HG03521 (cell line): ENCODE measurements at regions not wholly inside any gene's neighbourhood (a gene's known extent, or its start where the extent isn't known, plus 50 kb on each side); places are given as distances from the start of the nearest gene placed in this dataset.
"Not testable (repeated sequence)": the region's sequence is repeated elsewhere in the genome, so short reads cannot be mapped to it uniquely, and the experiment has no call there.

ENCODE experiments used
- ATAC-seq: cut with Tn5 transposase; IDR thresholded peaks from one replicate; pipeline ENCODE4 v1.9.1; 2021; ENCODE audit warnings: mild to moderate bottlenecking, moderate library complexity; ENCODE audit not compliant: unreplicated experiment

GRCh38 chr12:17264603-17265002 is 658.6 kb upstream of the LMO3 start:
- ATAC-seq = no peak

GRCh38 chr12:17239874-17240273 is 633.9 kb upstream of the LMO3 start:
- no peak for ATAC-seq

- ATAC-seq = no peak
These were observed 630.0 kb upstream of the LMO3 start for GRCh38 chr12:17235996-17236395.

DNA sequence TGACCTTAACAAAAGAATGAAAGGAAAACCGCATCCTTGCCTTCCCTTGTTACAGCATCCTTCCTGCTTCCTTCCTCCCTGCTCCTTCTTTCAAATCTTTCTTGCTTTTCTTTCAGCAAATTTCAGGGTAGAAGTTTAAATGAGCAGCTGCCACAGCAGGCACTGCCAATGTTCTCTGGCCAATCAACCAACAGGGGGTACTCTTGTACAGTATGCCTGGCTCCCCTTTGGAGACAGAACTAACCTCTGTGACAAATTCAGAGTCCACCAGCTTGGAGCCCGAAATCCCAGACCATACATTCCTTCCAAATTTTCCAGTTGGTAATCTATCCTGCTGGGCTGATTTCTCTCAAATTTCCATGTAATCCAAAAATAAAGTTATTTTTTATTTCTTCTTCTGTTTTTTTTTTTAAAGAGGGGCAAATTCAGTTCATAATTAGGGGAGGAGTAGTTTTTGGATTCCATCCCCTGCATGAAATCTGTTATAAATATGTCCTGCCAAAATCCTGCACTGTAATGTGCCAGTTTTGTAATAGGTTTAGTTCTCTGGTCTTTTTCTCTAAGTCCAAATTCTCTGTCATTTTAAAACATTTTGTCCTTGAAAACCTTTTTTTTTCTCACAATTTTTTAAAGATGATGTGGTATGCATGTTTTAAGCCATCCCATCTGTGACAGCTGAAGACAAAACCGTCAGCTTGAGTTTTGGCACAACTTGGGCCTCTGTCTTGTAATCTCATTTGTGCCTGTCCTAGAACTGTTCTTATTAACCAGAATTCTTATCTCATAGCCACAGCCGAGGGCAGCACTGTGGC is 610.0 kb upstream of the LMO3 start:
- no peak for ATAC-seq

DNA sequence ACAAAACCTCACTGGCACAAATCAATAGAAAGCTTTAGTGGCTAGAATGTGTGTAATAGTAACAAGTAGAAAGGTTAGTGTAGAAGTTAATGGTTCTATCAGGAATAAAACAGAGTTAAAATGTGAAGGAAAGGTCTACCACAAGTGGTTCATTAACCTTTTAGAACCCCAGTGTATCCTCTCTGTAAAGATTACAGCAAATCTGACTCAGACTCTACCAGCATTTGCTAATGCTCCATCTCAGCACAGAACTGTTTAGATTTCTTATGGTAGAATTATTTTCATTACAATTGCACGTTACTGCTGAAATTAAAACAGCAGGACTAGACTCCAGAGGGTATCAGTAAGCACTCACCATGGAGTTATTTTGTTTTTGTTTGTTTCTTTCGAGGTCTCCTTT is 609.0 kb upstream of the LMO3 start:
- no peak for ATAC-seq

DNA sequence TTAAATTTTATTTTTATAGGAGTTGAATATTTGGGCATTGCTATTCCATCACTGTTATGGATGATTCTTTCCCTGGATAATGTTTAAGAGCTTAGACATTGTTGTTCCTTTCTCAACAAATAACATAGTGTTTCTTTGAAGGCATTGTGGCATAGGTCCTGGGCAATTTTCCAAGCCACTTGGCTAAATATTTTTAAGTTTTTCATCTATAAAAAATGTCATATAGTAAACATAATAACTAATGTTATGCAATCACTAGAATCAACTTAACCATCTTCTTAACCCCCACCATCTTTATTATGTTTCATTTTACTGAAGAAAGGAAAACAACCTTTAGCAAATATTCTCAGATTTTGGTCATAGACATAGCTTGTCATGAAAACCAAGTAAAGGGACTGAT is 600.6 kb upstream of the LMO3 start:
- no peak for ATAC-seq

GRCh38 chr12:17204289-17205054 is 598.5 kb upstream of the LMO3 start:
- no peak for ATAC-seq

GRCh38 chr12:17203497-17203896 is 597.5 kb upstream of the LMO3 start:
- ATAC-seq = no peak

DNA sequence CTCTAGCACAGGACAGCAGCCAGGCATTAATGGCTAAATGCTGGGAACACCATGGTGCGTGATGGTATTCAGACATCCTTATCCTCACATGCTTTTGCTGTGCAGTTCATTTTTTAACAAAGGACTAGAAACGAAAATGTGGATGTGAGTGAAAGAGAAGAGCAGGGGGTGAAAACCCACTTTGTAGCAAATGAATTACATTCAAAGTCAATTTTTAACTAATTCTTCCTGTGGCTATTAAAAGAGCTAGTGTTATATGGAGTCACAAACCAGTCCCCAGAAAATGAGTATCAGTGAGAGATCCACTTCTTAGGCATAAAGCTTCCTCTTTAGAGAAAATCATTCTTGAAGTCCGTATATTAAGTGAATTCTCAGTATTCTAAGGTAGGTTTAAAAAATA is 592.0 kb upstream of the LMO3 start:
- no peak for ATAC-seq

GRCh38 chr12:17192721-17193120 is 586.8 kb upstream of the LMO3 start:
- ATAC-seq = no peak

DNA sequence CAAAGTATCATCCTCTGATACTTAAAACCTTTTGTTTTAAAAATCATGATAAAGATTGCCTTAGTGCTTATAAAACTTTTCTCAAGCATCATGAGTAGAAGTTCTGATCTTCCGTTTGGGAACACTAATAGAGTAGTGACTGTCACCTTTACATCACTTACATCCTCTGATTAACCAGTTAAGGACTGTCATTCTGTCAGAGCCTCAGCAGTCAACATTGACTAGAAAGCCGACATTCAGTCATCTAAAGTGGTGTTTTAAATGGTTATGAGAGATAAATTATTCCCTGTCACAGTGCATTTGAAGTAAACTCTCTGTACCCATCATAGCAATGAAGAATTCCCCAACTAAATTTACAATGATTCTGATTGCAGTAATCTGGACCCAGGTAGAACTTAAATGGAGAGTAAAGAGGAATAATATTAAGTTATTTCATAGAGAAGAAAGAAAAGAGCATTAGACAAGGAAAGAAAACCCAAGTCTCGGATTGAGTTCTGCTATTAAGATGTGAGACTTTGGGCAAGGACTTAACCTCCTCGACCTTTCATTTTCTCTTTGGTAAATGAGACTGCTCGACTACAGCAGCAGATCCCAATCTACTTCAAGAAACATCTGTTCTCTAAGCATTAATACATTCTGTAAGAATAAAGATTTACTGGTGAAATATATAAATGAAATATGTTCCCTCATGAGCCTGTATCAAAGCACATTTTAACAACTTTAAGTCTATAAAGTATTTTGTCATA is 563.9 kb upstream of the LMO3 start:
- no peak for ATAC-seq

DNA sequence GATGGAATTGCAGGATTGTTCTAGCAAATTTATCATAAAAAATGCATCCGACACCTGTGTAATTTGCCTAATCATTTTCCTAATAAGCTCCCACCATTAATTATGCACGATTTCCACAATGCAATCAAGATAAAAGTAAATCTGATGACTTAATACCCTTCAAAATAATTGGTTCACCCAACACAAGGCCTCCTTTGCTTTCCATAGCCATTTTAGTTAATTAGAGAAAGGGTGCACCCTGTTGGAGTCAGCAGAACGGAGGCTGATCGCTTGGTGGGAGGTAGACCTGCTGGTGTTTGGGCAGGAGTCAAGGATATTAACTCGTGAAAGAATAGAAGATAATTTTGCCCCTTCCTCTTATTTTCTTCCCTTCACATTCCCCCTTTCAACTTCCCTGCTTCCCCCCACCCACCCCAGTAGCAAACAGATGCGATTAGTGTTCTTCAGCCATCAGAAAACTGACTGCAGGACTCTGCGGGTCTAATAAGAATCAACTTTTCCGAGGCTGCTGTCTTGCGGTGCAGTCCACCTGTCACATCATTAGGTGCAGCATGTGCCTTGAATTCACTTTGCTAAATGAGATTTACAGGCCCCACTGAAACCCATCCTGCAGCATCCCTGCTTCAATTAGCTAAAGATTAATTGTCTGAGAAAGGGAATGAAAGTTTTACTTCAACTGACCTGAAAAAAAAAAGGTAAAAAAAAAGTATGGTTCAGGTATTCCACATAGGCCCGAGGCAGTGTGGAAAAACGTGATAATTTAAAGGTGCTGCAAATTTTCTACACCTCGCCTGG is 553.7 kb upstream of the LMO3 start:
- ATAC-seq = no peak

DNA sequence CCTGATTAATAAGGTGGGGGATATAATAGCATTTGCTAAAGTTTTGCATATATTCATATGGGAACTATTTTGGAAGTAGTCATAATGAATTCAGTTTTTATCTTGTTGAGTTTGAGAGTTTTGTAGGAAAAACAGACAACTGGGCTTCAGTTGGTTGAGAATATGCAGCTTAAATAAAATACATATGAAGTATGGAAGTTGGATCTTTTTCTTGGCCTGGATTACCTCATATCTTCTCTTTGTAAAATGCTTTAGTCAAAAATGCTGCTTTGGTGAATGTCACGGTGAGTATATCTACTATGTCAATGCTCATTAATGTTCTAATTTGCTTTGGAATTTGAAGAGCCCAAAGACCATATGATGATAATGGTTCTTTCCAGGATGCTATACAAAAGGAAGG is 552.2 kb upstream of the LMO3 start:
- ATAC-seq = no peak

DNA sequence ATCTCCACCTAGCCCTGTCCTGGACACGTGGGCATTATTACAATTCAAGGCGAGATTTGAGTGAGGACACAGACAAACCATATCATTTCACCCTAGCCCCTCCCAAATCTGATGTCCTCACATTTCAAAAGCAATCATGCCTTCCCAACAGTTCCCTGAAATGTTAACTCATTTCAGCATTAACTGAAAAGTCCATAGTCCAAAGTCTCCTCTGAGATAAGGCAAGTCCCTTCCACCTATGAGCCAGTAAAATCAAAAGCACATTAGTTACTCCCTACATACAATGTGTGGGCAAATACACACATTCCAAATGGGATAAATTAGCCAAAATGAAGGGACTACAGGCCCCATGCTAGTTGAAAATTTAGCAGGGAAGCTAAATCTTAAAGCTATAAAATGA is 546.0 kb upstream of the LMO3 start:
- ATAC-seq = no peak

GRCh38 chr12:17148706-17149105 is 542.7 kb upstream of the LMO3 start:
- ATAC-seq = no peak

- no peak for ATAC-seq
These were observed 536.9 kb upstream of the LMO3 start for GRCh38 chr12:17142856-17143255.

DNA sequence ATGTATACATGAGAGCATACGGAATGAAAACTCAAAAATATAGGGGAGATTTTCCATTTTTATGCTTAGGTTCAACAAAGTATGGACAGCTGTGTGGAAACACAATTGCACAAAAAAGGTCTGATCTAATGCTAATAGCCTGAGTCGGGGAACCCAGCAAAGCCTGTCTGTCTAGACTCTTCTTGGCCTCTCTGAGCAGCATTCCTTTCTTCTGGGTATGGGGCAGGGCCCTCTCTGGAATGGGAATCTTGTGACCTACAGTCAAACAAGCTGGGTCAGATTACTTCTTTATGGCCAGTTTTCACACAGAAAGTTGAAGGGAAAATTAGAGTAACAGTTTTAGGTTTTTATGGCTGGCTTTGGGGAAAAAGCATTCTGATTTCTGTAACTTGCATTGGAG is 534.0 kb upstream of the LMO3 start:
- ATAC-seq = no peak

GRCh38 chr12:17137396-17137795 is 531.4 kb upstream of the LMO3 start:
- no peak for ATAC-seq

DNA sequence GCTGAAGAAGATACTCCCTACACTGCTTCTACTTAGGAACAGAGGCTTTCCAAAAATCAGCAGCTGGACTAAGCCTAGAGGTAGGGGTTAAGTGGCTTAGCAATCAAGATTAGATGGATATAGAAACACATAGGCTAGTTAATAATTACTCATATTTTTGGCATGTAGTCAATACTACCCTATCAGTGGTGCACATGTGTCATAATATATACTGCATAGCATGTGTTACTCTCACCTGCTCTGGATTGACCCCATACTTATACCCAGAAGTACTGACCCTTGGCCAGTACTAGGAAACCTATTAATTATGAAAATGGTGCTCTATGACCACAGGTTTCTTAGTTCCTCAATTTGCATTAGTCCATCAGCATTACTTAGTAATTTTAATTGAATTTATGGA is 528.4 kb upstream of the LMO3 start:
- no peak for ATAC-seq

GRCh38 chr12:17132336-17132735 is 526.4 kb upstream of the LMO3 start:
- no peak for ATAC-seq

DNA sequence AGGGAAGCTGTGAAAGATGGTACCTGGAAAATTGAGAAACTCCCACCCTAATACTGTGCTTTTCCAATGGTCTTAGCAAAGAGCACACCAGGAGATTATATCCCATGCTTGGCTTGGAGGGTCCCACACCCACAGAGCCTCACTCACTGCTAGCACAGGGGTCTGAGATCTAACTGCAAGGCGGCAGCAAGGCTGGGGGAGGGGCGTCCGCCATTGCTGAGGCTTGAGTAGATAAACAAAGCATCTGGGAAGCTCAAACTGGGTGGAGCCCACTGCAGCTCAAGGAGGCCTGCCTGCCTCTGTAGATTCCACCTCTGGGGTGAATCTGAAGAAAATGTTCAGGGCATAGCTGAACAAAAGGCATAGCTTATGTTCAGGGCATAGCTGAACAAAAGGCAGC is 510.6 kb upstream of the LMO3 start:
- ATAC-seq = not testable (repeated sequence)
